Stimulated activated CD4-positive, alpha-beta T cell treated with anti-CD3 and anti-CD28 coated beads, Interleukin-2, amount 100 ng/mL, for 24 hours (primary cell): ENCODE measurements at regions not wholly inside any gene's neighbourhood (a gene's known extent, or its start where the extent isn't known, plus 50 kb on each side); places are given as distances from the start of the nearest gene placed in this dataset.
"Not testable (repeated sequence)": the region's sequence is repeated elsewhere in the genome, so short reads cannot be mapped to it uniquely, and the experiment has no call there.

ENCODE experiments used
- DNase-seq, 2 donors: peaks; one replicate each; pipeline ENCODE4 v3.0.0-alpha.2; 2020

DNA sequence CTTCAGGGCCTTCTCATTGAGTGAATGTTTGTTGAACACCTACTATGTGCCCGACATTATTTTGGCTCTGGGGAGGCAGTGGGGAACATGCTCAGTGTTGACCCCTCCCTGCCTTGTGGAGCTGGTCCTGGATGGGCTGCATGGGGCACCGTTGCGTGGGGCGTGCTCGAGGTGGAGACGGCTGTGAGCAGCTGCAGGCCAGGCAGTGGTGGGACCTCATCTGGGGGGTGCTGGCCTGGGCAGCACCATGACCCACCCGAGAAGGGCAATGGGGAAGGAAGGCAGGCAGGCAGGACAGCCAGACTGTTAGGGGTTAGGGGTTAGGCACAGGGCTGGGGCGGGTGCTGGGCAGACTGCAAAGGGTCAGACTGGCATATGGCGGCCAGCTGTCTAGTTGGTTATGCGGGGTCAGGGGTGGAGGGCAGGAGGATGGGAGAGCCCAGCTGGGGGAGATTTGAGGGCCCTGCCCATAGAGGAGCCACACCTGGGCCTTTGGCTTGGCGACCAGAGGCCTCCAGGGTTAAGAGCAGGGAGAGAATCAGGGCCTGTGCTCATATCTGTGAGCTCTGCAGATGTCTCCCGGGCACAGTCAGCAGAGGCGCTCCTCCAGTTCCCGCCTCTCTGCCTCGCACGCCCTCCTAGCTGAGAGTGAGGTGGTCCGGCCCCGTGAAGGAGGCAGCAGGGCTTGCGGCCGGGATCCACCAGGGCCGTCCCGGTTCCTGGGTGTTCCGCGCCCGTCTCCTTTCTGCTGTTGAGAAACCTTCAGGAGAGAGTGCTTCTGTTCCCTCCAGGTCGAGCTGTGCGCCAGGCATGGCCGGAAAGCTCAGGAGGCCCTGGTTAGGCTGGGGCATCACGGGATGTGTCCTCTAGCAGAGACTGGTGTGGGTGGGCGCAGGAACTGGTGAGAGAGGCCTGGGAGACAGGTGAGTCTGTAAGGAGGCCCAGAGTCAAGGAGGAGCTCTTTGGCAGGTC, 73.3 kb downstream of the RGS12 start:
- DNase-seq, result no peak

DNA sequence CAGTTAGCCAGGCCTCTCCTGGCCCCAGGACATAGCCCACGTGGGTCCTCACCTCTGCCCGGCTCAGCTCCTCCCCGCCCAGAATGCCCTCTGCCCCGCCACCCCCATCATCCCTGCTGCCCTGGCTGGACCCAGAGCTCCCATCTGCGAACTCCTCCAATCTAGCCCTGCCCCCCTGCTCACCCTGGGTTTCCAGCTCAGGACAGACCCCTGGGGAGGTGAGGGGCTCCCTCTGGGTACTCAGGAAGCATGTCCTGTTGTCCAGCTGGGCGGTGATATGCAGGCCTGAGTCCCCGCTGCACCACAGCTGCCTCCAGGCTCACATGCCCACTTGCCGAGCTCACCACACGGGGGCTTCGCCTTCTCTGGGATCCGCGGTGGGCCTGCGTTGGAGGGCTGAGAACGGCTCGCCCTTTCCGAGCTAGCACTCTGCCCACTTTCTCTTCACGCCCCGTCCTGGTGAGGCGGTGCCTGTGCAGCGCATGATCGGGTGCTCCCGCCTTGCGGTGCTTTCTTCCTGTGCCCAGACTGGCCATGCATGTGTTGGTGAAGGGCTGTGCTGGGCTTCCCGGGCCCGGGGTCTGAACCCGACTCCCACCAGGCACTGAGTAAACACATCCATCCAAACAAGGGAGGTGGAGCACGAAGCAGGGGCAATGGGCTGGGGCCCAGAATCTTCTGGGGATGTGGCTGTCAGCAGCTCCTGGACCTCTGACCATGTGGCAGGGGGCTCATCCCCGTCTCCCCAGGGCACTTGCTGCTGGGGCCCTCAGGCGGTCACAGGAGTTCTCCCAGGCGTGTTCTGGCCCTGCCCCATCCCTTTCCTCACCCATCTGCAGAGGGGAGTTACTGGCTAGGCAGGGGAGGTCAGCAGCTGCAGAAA, 74.3 kb downstream of the RGS12 start:
- no peak for DNase-seq

DNA sequence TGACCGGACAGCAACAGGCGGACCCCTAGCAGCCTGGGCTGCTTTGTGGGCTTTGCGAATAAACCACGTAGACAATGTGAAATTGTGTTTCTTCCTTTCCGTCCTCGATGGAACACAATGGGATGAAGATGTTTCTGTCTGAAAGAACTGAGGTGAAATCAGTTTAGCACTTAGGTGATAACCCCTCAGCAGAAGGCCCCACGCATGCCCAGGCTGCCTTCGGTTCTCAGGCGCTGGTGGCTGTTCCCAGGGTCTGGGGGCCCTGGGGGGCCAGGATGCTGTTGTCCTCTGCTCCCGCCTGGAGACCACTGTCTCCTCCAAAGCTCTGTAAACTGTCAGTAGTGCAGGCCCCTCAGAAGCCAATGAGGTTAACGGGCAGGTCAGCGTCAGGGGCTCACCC, 73.9 kb upstream of the HGFAC start:
- no peak for DNase-seq

DNA sequence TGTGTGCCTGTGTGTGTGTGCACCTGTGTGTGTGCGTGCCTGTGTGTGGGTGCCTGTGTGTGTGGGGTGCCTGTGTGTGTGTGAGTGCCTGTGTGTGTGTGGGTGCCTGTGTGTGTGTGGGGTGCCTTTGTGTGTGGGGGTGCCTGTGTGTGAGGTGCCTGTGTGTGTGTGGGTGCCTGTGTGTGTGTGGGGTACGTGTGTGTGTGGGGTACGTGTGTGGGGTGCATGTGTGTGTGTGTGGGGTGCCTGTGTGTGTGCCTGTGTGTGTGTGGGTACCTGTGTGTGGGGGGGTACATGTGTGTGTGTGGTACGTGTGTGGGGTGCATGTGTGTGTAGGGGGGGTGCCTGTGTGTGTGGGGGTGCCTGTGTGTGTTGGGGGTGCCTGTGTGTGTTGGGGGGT, 73.4 kb upstream of the HGFAC start:
- no peak for DNase-seq

DNA sequence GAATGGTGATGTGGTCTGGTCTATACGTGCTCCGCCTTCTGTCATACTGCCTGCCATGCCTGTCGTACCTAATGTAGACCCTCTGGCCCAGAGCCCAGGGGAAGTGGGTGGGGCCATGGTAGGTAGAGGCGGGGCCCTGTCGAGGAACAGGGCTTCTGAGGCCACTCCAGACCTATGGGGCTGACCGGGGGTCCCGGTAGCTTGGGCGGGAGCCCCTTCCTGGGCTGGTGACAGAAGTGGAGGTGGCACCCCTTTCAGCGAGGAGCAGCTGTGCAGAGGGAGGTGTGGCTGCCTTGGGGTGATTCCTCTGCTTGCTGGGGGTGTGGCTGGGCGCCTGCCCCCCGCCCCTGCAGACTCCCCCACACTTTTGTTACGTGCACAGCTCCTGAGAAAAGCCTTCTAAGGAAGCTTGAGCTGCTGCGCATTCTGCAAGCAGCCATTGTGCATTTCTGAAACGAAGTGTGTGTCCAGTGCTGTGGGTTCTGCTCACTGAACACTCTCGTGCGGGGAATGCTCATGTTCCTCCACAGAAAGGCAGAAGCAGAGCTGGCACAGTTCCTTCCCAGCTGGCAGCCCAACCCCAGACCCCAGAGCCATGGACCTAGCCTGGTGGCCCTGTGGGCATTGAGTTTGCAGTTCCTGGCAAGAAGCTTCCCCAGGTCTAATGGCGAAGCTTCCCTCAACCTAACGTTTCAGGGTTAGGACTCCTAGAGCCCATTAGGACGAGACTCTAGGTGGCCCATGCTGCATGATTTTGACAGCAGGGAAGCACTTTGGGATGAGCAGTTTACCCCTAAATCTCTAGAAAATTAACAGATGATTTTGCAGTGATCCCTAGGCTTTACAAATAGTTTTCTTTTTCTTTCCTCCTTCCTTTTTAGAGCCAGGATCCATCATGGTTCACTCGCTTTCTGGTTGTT, 72.7 kb upstream of the HGFAC start:
- DNase-seq, result no peak

DNA sequence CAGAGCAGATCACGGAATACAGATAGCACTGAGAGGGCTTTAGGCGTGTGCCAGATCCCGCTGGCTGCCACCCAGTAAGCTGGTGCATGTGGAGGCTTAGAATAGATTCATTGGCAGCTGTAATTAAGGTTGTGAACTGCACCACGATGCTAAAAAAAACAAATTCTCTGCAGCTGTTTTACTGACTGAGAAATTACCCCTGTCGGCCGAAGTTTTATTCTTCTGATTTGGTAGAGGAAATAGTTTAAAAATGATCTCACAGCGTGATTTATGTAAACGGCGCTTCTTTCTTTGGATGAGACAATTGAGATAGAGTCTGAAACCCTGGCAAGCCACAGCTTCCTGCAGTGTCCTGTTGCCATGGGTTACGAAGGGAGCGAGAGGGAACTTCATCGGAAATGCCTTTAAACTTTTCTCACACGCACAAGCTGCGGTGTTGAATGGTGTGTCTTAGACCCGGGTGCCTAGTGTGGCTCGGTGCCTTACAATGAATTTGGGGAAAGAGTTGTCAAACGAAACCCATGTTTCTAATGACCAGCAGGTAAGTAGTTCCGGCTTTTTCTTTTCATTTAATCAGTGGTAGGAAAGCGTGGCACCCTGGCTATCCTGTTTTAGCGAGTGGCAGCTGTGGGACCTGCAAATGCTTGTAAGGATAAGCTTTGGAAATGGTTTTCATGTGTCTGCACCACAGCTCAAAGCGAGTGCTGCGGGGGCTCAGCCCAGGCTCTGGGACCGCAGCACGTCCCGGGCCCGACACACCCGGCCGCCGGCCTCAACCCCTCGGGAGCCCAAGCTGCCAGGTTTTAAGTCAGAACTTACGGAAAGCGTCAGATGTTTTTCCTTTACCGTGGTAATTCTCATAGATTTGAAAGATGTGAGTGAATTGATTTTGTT, 71.7 kb upstream of the HGFAC start:
- peak; percentile 31 to 33 for DNase-seq

DNA sequence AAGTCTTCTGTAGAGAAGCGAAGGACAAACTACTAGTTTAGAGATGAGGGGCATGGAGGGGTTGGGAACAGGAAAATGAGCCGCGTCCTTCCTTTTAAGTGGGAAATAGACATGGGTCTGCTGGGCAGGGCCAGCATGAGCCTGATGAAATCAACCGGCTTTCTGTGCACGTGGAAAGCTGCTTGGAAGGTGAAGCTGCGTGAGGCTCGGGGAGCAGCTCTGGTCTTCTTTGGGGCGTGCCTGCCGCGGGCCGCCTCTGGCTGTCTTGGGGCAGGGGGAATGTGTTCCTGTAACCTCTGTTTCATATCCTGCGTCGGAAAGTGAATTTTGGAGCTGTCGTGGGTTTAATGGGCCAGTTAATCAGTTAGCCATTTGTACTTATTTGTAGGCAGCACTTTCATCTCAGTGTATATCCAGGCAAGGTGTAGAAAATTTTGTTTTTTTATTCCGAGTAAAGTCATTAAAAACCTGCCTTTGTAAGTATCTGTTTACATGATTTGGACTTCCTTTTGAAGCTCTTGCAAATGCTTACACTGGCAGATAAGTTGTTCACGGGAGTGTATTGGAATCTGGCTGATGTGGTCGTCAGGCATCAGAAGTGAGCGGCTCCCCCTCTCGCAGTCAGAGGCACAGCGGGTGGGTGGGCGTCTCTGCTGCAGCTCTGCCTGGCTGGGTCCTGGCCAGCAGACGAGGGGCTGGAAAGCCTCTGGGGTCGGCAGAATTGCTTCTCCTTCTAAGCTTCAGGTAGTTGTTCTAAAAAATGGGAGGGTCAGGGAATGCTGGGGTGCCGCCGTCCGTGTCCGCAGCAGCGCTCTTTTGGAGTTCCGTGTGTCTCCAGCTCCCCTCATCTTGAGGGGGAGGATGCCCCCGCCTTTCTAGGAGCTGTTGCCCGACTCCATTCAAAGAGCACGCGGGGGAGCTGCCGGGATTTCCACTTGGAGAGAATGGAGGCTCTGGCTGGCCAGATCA, 70.5 kb upstream of the HGFAC start:
- DNase-seq, result no peak

DNA sequence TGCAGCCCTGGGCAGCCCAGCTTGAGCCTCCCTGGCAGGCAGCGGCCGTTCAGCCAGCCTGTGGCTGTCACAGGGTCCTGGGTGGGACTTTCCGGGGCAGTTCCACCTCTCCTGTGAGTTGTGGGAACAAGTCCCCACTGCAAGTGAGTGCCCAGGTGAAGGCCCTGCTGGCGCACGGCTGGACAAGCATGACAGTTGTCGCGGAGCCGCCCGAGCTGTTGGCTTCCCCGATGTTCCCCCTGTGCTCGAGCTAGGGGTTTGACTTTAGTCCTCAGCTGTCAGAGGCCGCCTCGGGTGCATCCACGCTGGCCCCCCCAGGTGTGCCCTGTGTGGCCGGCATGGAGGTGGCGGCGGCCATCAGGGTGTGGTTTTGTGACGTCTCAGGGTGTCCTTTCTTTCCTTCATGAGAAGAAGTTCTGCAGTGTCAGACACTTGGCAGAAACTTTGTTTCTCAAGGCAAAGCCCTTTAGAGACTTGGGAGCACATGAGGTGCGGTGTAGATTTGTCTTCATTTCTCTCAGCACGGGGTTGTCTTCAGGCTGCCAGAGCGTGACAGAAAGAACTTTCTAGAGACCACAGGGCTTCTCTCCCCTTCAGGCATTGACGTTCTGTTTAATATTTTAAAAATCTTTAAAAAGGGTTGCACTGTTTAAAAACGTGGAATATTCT, 69.4 kb upstream of the HGFAC start:
- no peak for DNase-seq

DNA sequence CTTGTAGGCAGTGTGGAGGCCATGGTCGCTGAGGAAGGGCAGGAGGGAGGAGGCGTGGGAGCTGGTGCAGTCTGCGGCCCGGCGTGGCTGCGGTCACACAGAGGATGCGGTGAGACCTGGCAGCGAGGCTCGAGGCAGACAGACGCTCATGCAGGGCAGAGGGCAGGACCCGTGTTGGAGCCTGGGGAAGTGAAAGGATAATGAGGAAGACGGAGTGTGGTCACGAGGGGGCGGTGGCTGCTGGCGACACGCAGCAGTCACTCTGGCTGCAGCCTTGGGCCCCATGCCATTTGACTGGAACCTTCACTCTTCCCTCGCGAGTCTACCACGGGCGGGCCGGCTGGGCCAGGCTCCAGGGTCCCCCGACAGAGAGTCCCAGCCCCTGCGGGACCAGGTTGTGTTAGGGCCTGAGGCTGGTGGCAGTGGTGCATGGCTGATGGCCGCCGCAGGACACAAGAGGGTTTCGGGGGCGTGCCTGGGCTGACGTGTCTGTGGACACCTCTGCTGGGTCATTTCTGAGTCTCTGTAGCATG, 68.8 kb upstream of the HGFAC start:
- no peak for DNase-seq

DNA sequence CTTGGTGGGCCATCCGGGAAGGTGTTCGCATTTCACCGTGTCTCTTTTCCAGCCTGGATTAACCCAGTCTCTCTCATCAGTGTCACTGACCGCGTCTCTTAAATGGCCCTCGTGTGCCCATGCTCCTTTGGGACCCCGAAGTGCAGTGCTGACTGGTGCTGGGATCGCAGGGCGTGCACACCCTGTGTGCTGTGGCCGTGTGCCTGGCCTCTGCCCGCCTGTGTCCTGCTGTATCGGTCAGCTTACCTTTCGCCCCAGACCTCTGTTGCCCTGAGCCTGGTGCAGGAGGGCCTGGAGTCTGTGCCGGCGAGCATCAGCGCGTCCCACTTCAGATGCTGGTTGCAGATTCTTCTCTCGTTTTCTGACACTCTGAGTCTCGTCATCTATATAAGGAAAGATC, 68.3 kb upstream of the HGFAC start:
- no peak for DNase-seq

DNA sequence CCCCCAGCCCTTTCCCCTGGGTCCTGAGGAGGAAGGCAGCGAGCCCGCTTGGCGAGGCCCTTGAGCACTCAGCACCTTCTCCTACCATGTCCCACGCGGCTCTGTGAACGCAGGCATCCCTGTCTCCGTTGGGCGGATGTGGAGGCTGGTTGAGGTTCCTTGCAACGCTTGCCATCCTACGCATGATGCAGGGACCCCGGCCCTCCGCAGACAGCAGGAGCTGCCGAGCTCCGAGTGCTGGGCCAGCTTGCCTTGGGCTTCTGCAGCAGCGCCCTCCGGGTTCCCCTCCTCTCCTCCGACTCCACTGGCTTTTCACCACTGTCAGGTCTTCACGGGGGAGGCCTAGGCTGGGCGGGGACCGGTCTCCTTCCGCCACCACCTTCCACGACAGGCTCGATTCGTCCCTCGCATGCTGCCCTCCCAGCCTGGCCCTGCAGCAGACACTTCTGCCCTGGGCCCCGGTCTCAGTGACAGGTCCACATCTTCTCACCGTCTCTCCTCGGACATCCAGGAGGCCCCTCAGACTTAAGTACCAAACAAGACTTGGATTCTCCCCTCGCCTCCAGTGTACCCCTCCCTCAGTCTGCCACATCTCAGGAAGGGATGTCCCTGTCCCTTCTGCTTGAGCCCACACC, 67.6 kb upstream of the HGFAC start:
- no peak for DNase-seq

DNA sequence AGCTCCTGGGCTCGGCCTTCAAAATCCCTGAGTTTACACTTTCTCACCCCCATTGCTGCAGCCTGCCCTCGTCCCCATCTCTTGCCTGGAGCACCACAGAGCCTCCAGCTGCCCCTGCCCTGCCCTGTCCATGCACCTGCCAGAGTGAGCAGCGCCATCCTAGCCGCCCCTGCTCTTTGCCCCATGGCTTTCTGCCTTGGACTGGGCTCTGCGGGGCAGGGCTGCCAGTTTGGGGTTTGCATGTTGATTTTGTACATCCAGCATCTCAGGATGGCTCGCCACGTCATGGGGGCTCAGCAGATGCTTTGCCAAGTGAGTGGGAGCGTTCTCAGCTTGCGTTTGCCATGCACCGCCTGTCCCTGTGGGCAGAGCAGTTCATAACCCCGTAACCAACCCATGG, 67.1 kb upstream of the HGFAC start:
- DNase-seq, result no peak

DNA sequence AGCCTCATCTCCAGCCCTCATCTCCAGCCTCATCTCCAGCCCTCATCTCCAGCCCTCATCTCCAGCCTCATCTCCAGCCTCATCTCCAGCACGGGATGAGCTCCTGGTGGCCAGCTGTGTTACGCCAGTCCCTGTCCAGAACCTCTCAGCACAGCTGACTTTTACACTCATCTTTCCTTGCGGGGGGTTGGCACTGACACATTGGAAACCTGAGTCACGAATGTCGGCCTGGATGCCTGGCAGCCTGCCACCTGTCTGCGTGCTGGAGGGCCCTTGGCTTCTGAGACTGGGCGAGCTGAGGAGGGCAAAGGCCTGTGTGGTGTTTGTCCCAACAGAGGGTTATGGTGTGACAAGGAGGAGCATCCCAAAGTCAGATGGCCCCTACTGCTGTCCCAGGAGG, 66.1 kb upstream of the HGFAC start:
- no peak for DNase-seq

DNA sequence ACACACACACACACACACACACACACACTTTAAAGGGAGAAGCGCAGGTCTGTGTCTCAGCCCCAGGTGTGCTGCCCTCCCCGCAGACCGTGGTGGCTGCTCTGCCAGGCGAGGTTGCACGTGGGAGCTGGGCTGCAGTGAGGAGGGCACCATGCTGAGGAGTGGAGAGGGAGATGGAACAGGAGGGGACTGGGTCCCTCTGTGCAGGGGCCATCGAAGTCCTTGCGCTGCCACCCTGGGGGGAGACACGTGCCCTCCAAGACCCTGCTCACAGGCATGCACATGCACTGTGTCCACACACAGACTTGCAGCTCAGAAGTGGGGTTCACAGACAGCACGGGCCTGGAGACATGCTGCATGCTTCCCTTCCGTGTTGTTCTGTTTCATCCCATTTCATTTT, 65.5 kb upstream of the HGFAC start:
- DNase-seq, result no peak

DNA sequence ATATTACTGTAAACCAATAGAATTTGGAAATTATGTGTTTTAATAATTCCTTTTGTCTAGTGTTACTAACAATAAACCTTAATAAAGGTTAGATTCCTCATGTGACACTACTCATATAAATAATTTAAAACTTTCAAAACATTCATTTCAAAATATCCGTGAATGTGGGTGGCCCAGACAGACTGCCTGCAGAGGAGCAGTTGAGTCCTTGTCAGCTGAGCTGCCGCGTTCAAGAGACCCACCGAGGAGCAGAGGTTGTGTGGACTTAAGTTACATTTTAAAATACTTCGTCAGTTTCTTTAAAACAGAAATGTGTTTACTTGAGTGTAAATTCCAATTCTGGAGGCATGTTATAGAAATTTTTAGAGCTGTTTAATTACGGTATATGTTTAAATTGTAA, 64.2 kb upstream of the HGFAC start:
- DNase-seq, result no peak

DNA sequence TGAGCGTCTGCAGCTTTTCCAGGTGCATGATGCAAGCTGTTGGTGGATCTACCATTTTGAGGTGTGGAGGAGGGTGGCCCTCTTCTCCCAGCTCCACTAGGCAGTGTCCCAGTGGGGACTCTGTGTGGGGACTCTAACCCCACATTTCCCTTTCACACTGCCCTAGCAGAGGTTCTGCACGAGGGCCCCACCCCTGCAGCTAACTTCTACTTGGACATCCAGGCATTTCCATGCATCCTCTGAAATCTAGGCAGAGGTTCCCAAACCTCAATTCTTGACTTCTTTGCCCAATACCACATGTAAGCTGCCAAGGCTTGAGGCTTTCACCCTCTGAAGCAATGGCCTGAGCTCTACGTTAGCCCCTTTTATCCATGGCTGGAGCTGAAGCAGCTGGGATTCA, 61.4 kb upstream of the HGFAC start:
- not testable (repeated sequence) for DNase-seq

DNA sequence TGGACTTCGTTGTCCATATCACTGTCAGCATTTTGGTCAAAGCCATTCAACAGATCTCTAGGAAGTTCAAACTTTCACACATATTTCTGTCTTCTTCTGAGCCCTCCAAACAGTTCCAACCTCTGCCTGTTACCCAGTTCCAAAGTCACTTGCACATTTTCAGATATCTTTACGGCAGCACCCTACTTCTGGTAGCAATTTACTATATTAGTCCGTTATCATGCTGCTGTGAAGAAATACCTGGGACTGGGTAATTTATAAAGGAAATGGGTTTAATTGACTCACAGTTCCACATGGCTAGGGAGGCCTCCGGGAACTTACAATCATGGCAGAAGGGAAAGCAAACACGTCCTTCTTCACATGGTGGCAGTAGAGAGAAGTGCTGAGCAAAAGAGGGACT, 60.6 kb upstream of the HGFAC start:
- DNase-seq, result not testable (repeated sequence)

DNA sequence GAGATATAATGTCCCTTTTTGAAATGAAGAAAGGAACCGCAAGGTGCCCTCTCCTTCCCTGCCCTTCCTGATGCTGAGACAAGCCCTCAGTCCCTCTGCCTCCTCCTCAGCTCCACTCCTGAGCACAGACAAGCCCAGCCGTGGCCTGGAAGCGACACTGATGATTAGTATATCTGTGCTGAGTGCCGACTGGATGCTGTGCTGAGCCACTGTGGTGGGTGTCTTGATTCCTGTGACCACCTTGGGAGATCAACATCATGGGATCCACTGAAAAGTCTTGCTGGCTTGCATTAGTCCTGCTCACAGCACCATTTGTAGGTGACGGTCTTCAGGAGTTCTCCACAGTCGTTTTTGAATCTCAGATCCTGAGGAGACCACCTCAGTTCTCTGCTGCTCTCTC, 59.5 kb upstream of the HGFAC start:
- no peak for DNase-seq

DNA sequence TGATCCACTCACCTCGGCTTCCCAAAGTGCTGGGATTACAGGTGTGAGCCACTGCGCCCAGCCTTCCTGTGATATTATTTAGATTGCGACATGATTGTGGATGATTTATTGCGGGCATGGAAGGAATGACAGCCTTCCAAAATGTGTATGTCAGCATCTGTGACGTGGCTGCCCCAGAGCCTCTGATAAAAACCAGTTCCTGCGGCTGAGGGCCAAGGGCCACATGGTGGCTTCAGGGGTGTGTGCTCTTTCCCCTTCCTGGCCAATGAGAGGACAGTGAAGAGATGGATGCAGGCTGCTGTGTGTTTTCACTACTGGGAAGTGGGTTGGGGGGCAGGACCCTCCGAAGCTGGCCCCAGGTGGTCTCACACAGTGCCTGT, 57.4 kb upstream of the HGFAC start:
- no peak for DNase-seq
